Activated naive CD4-positive, alpha-beta T cell treated with anti-CD3 and anti-CD28 coated beads for 36 hours (primary cell): ENCODE measurements at regions not wholly inside any gene's neighbourhood (a gene's known extent, or its start where the extent isn't known, plus 50 kb on each side); places are given as distances from the start of the nearest gene placed in this dataset.

Experiments
- CTCF ChIA-PET: fragments of 350-600 bp; sonication (Branson Sonifier 250); formaldehyde crosslinking; loops from one replicate; lab custom pipeline; 2021; ENCODE audit warnings: antibody characterized with exemption; lab: Charles Lee
- DNase-seq: peaks from one replicate; pipeline ENCODE4 v3.0.0-alpha.2; 2020
- H3K27ac Mint-ChIP-seq: one replicate; pipeline ENCODE4 v1.8.0; 2021; ENCODE audit warnings: mild to moderate bottlenecking, mixed read lengths
- H3K27me3 Mint-ChIP-seq: one replicate; pipeline ENCODE4 v1.8.0; 2021; ENCODE audit warnings: low read depth, mixed read lengths
- H3K36me3 Mint-ChIP-seq: one replicate; pipeline ENCODE4 v1.8.0; 2021; ENCODE audit warnings: low read depth, mixed read lengths
- H3K4me1 Mint-ChIP-seq: one replicate; pipeline ENCODE4 v1.8.0; 2021; ENCODE audit warnings: low read depth, mixed read lengths
- H3K4me3 Mint-ChIP-seq: one replicate; pipeline ENCODE4 v1.8.0; 2021; ENCODE audit warnings: mild to moderate bottlenecking, moderate library complexity, mixed read lengths
- H3K9me3 Mint-ChIP-seq: one replicate; pipeline ENCODE4 v1.8.0; 2021; ENCODE audit warnings: mixed read lengths
- intact Hi-C: fragments of 100-400 bp; cut with micrococcal nuclease; formaldehyde crosslinking; loops from one replicate; pipeline ENCODE4 v1.15.1; 2023

GRCh38 chr6:143570147-143570853 is 58.8 kb upstream of the FUCA2 start:
- Mint-ChIP-seq H3K9me3 (no peaks in the 10 kb centered on the region), H3K36me3 (no peaks in the 10 kb centered on the region), H3K4me1 (peaks cover 4% of the 10 kb centered on the region), H3K27ac (no peak overlapping the region), H3K27me3 (no peaks in the 10 kb centered on the region), H3K4me3 (no peak overlapping the region)
- intact Hi-C loops: loop anchor here (10.0 kb wide), 1 partner anchor 915 kb away; no protein-coding TSS in a partner anchor
- no peak for DNase-seq
- CTCF ChIA-PET: interaction anchor here (1.3 kb wide), 1 partner anchor 370 kb away, joined by 3 read pairs; no protein-coding TSS in a partner anchor

- CTCF ChIA-PET: no interaction called here
- DNase-seq: no peak
- Mint-ChIP-seq H3K9me3 (no peaks in the 10 kb centered on the region), H3K36me3 (no peaks in the 10 kb centered on the region), H3K27me3 (no peaks in the 10 kb centered on the region), H3K4me3 (no peak overlapping the region), H3K4me1 (peaks cover 4% of the 10 kb centered on the region), H3K27ac (no peak overlapping the region)
- intact Hi-C loops: no loop called here
These were observed 57.5 kb upstream of the FUCA2 start for GRCh38 chr6:143569040-143569439.

DNA sequence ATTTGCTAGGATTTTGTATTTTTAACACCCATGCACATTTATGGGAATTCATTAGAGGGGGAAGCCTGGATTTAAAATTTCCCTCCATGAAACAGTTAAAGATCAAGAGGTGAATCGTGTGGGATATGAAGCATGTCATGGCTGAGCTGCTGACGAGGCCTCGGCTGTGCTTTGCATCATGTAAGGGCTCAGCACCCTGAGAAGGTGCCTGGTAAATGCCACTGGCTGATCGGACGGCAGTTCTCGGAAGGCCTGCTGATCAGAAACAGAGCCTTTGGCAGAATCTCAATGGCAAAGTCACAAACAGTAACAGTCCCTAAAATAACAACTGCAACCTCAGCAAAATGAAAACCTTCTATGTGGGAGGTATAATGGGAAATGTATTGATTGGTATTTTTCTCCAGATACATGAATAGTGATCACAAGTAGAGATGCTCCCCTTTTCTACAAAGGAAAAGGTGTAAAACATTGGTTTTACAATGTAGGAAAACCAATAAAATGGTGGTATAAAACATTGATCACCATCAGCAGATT is 53.0 kb upstream of the FUCA2 start:
- Mint-ChIP-seq H3K4me1 (peaks cover 4% of the 10 kb centered on the region), H3K4me3 (no peak overlapping the region), H3K9me3 (no peaks in the 10 kb centered on the region), H3K27ac (no peak overlapping the region), H3K27me3 (no peaks in the 10 kb centered on the region), H3K36me3 (no peaks in the 10 kb centered on the region)
- no peak for DNase-seq
- CTCF ChIA-PET: no interaction called here
- intact Hi-C loops: no loop called here

- no peaks in the 10 kb centered on the region for H3K27me3 Mint-ChIP-seq
- peaks cover 4% of the 10 kb centered on the region for H3K4me1 Mint-ChIP-seq
- no peak overlapping the region for H3K4me3 Mint-ChIP-seq
- DNase-seq: no peak
- H3K36me3 Mint-ChIP-seq: no peaks in the 10 kb centered on the region
- H3K27ac Mint-ChIP-seq: no peak overlapping the region
- intact Hi-C loops: no loop called here
- CTCF ChIA-PET: no interaction called here
- H3K9me3 Mint-ChIP-seq: no peaks in the 10 kb centered on the region
These were observed 50.6 kb upstream of the FUCA2 start for GRCh38 chr6:143562143-143562542.
